ENCODE measurements at regions not wholly inside any gene's neighbourhood (a gene's known extent, or its start where the extent isn't known, plus 50 kb on each side); places are given as distances from the start of the nearest gene placed in this dataset.

- Histone ChIP-seq H3K4me1 (no peaks in the 10 kb centered on the region), H3K27ac (no peak overlapping the region), H3K36me3 (no peaks in the 10 kb centered on the region), H3K27me3 (no peaks in the 10 kb centered on the region), H3K4me3 (no peak overlapping the region), H3K9me3 (no peaks in the 10 kb centered on the region)
- 33 to 40% methylated on average over 2 of the region's 2 CpGs for WGBS, 2 donors
- no peak for TF ChIP-seq POLR2A (IDR thresholded peaks at IDR 0.05)
- no peak for TF ChIP-seq CTCF (IDR thresholded peaks at IDR 0.05)
- no peak for TF ChIP-seq EP300 (IDR thresholded peaks at IDR 0.05)
- no peak for DNase-seq (ENCODE audit: low spot score in 2 of 2)
Observed at GRCh38 chr2:129888896-129889295, 90.6 kb upstream of the RAB6C start.

GRCh38 chr2:129891341-129892320, 87.8 kb upstream of the RAB6C start:
- H3K36me3 ChIP-seq: no peaks in the 10 kb centered on the region
- DNase-seq (ENCODE audit: low spot score in 2 of 2): no peak
- TF ChIP-seq POLR2A (IDR thresholded peaks at IDR 0.05): no peak
- TF ChIP-seq CTCF (IDR thresholded peaks at IDR 0.05): no peak
- TF ChIP-seq EP300 (IDR thresholded peaks at IDR 0.05): no peak
- no peaks in the 10 kb centered on the region for H3K27me3 ChIP-seq
- no peak overlapping the region for H3K27ac ChIP-seq
- H3K4me3 ChIP-seq: no peak overlapping the region
- no peaks in the 10 kb centered on the region for H3K4me1 ChIP-seq
- 75 to 79% methylated on average over 12 to 14 of the region's 14 CpGs for WGBS, 2 donors
- no peaks in the 10 kb centered on the region for H3K9me3 ChIP-seq

GRCh38 chr2:129892360-129892759, 87.1 kb upstream of the RAB6C start:
- WGBS, 2 donors: 85 to 94% methylated on average over 9 of the region's 9 CpGs

GRCh38 chr2:129892773-129893172, 86.7 kb upstream of the RAB6C start:
- no peak for DNase-seq (ENCODE audit: low spot score in 2 of 2)

More at GRCh38 chr2:129892360-129892759, 87.1 kb upstream of the RAB6C start:
- TF ChIP-seq EP300 (IDR thresholded peaks at IDR 0.05) (no peak), POLR2A (IDR thresholded peaks at IDR 0.05) (no peak), CTCF (IDR thresholded peaks at IDR 0.05) (no peak)
- Histone ChIP-seq H3K4me3 (no peak overlapping the region), H3K4me1 (no peaks in the 10 kb centered on the region), H3K27ac (no peak overlapping the region), H3K9me3 (no peaks in the 10 kb centered on the region), H3K36me3 (no peaks in the 10 kb centered on the region), H3K27me3 (no peaks in the 10 kb centered on the region)
- no peak for DNase-seq (ENCODE audit: low spot score in 2 of 2)

More at GRCh38 chr2:129892773-129893172, 86.7 kb upstream of the RAB6C start:
- Histone ChIP-seq H3K27ac (no peak overlapping the region), H3K9me3 (no peaks in the 10 kb centered on the region), H3K27me3 (no peaks in the 10 kb centered on the region), H3K36me3 (no peaks in the 10 kb centered on the region), H3K4me1 (no peaks in the 10 kb centered on the region), H3K4me3 (no peak overlapping the region)
- 91 to 92% methylated on average over 6 of the region's 6 CpGs for WGBS, 2 donors
- no peak for TF ChIP-seq CTCF (IDR thresholded peaks at IDR 0.05)
- no peak for TF ChIP-seq POLR2A (IDR thresholded peaks at IDR 0.05)
- TF ChIP-seq EP300 (IDR thresholded peaks at IDR 0.05): no peak
